NCI-H526 treated with DMSO at 0.1 percent for 48 hours (cell line): ENCODE measurements at regions not wholly inside any gene's neighbourhood (a gene's known extent, or its start where the extent isn't known, plus 50 kb on each side); places are given as distances from the start of the nearest gene placed in this dataset.

Source experiments
- DNase-seq: peaks from one replicate; lab custom pipeline; 2025; lab: John Stamatoyannopoulos, UW

GRCh38 chr3:22893644-22894325 lies 309.3 kb upstream of the UBE2E2 start:
- DNase-seq: no peak

GRCh38 chr3:22894865-22895264 lies 308.3 kb upstream of the UBE2E2 start:
- no peak for DNase-seq

- DNase-seq: no peak
Observed at GRCh38 chr3:22895671-22896070, 307.5 kb upstream of the UBE2E2 start.

- no peak for DNase-seq
Observed at GRCh38 chr3:22898558-22898957, 304.6 kb upstream of the UBE2E2 start.

GRCh38 chr3:22899441-22899840 lies 303.7 kb upstream of the UBE2E2 start:
- DNase-seq: no peak

GRCh38 chr3:22900296-22900695 lies 302.8 kb upstream of the UBE2E2 start:
- DNase-seq: no peak

GRCh38 chr3:22901684-22902083 lies 301.4 kb upstream of the UBE2E2 start:
- no peak for DNase-seq

GRCh38 chr3:22907161-22907780 lies 295.9 kb upstream of the UBE2E2 start:
- no peak for DNase-seq

- DNase-seq: no peak
Observed at GRCh38 chr3:22907796-22908195, 295.3 kb upstream of the UBE2E2 start.

GRCh38 chr3:22908989-22909507 lies 294.1 kb upstream of the UBE2E2 start:
- no peak for DNase-seq

GRCh38 chr3:22916933-22917332 lies 286.2 kb upstream of the UBE2E2 start:
- DNase-seq: no peak

GRCh38 chr3:22920006-22920405 lies 283.1 kb upstream of the UBE2E2 start:
- no peak for DNase-seq

- no peak for DNase-seq
Observed at GRCh38 chr3:22922317-22922716, 280.8 kb upstream of the UBE2E2 start.

- DNase-seq: no peak
Observed at GRCh38 chr3:22923711-22924110, 279.4 kb upstream of the UBE2E2 start.

- DNase-seq: no peak
Observed at GRCh38 chr3:22928216-22929110, 274.7 kb upstream of the UBE2E2 start.

- DNase-seq: no peak
Observed at GRCh38 chr3:22933051-22933840, 269.9 kb upstream of the UBE2E2 start.

- DNase-seq: no peak
Observed at GRCh38 chr3:22933841-22934116, 269.3 kb upstream of the UBE2E2 start.

GRCh38 chr3:22935040-22935439 lies 268.1 kb upstream of the UBE2E2 start:
- no peak for DNase-seq

- no peak for DNase-seq
Observed at GRCh38 chr3:22937536-22937935, 265.6 kb upstream of the UBE2E2 start.

- no peak for DNase-seq
Observed at GRCh38 chr3:22938739-22939138, 264.4 kb upstream of the UBE2E2 start.

GRCh38 chr3:22939349-22939748 lies 263.8 kb upstream of the UBE2E2 start:
- DNase-seq: no peak

GRCh38 chr3:22940285-22940684 lies 262.8 kb upstream of the UBE2E2 start:
- no peak for DNase-seq
